GM12865 (cell line): ENCODE measurements at regions not wholly inside any gene's neighbourhood (a gene's known extent, or its start where the extent isn't known, plus 50 kb on each side); places are given as distances from the start of the nearest gene placed in this dataset.

Experiments
- DNase-seq: peaks from one replicate; pipeline ENCODE4 v3.0.0; 2010; ENCODE audit warnings: low read depth
- H3K4me3 ChIP-seq: 2 replicates; pipeline ENCODE4 v1.5.1; 2011; ENCODE audit warnings: mild to moderate bottlenecking, low read depth, low read length, control low read depth
- TF ChIP-seq, protein P1 (sequence below): IDR thresholded peaks from 2 replicates; pipeline ENCODE4 v1.5.1; 2011; ENCODE audit warnings: low read length, control low read depth, low read depth, inconsistent platforms; ENCODE audit not compliant: insufficient read depth; ENCODE audit errors: missing control alignments

DNA sequence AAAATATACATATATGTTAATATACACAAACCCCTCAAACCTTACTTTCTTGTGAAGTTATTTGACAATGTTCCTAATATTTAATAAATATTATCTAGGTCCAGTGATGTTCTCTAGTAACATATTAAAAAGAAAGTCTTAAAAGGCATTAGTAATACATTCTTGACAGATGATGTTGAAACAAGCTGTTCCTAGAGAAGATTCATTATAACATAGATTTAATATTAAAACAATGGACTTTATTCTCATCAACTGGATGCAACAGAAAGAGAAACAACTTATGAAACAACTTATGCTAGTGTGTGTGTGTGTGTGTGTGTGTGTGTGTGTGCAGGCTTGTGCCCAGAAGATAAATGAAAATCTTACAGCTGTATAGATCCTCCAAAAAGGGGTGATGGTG is 68.5 kb upstream of the PLXNA2 start:
- TF ChIP-seq, protein P1, sequence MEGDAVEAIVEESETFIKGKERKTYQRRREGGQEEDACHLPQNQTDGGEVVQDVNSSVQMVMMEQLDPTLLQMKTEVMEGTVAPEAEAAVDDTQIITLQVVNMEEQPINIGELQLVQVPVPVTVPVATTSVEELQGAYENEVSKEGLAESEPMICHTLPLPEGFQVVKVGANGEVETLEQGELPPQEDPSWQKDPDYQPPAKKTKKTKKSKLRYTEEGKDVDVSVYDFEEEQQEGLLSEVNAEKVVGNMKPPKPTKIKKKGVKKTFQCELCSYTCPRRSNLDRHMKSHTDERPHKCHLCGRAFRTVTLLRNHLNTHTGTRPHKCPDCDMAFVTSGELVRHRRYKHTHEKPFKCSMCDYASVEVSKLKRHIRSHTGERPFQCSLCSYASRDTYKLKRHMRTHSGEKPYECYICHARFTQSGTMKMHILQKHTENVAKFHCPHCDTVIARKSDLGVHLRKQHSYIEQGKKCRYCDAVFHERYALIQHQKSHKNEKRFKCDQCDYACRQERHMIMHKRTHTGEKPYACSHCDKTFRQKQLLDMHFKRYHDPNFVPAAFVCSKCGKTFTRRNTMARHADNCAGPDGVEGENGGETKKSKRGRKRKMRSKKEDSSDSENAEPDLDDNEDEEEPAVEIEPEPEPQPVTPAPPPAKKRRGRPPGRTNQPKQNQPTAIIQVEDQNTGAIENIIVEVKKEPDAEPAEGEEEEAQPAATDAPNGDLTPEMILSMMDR: no peak
- H3K4me3 ChIP-seq: no peak overlapping the region
- no peak for DNase-seq

DNA sequence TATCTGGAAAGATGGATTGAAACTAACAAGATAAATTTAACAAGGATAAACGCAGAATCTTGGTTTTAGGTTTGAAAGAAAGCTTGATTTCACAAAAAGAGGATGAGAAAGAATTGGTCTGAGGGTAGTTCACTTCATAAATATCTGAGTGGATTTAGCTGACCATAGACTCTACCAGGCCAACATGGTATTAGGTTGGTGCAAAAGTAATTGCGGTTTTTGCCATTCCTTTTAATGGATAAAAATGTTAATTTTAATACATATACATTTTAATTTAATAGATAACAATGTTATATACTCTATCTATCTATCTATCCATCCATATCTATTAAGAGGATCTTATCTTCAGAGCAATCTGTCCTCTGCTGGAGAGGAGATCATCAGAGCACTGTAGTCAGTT is 70.2 kb upstream of the PLXNA2 start:
- DNase-seq: no peak
- TF ChIP-seq, protein P1: no peak

DNA sequence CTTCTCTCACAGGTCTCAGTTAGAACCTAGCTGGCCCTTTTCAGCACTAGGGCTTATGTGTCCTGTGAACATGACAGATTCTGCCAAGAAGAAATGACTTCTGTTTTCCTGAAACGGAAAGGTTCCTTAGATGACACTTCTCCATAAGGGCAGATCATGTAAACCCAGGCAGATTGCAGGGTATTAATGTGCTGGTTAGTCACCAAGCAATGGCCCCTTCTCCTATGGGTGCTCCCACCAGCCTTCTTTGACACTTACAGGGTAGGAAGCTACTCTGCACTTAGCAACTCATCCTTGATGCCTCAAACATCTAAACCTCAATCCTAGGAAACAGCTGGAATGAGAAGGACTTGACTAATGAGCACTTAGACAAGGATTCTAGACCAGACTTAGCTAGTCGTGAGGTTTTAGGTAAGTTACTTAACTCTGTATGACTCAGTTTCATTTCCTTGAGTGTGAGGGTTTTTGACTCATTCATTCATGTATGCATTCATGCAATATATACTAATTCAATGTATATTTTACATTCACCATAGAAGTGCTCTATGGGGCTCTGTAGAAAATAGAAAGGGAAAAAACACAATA is 74.1 kb upstream of the PLXNA2 start:
- no peak overlapping the region for H3K4me3 ChIP-seq
- DNase-seq: no peak
- TF ChIP-seq, protein P1: no peak

More for the DNA sequence above, 70.2 kb upstream of the PLXNA2 start:
- H3K4me3 ChIP-seq: no peak overlapping the region

GRCh38 chr1:208324005-208324404 is 79.8 kb upstream of the PLXNA2 start:
- no peak for DNase-seq
- no peak overlapping the region for H3K4me3 ChIP-seq
- TF ChIP-seq, protein P1: no peak

GRCh38 chr1:208326033-208326432 is 81.8 kb upstream of the PLXNA2 start:
- H3K4me3 ChIP-seq: no peak overlapping the region
- TF ChIP-seq, protein P1: no peak
- no peak for DNase-seq

GRCh38 chr1:208329300-208329699 is 85.1 kb upstream of the PLXNA2 start:
- TF ChIP-seq, protein P1: no peak
- DNase-seq: no peak
- H3K4me3 ChIP-seq: no peak overlapping the region
